ENCODE measurements at regions not wholly inside any gene's neighbourhood (a gene's known extent, or its start where the extent isn't known, plus 50 kb on each side); places are given as distances from the start of the nearest gene placed in this dataset.

GRCh38 chr4:96654045-96654444 is 814.2 kb downstream of the PDHA2 start:
- DNase-seq (ENCODE audit: low spot score in 2 of 2), result no peak
- H3K4me1 ChIP-seq, result no peaks in the 10 kb centered on the region
- WGBS, result 86% methylated on average over 1 of the region's 6 CpGs
- H3K9me3 ChIP-seq, result peaks cover 10% of the 10 kb centered on the region
- H3K27ac ChIP-seq, result no peak overlapping the region
- H3K27me3 ChIP-seq, result no peaks in the 10 kb centered on the region
- H3K36me3 ChIP-seq, result no peaks in the 10 kb centered on the region
- no peak overlapping the region for H3K4me3 ChIP-seq
- TF ChIP-seq POLR2A (IDR thresholded peaks at IDR 0.05) (no peak), CTCF (IDR thresholded peaks at IDR 0.05) (no peak), POLR2AphosphoS5 (IDR thresholded peaks at IDR 0.05) (no peak), EP300 (IDR thresholded peaks at IDR 0.05) (no peak)

- no peaks in the 10 kb centered on the region for H3K9me3 ChIP-seq
- no peak for DNase-seq (ENCODE audit: low spot score in 2 of 2)
- H3K36me3 ChIP-seq, result no peaks in the 10 kb centered on the region
- TF ChIP-seq POLR2AphosphoS5 (IDR thresholded peaks at IDR 0.05) (no peak), CTCF (IDR thresholded peaks at IDR 0.05) (no peak), EP300 (IDR thresholded peaks at IDR 0.05) (no peak)
- 65% methylated on average over 2 of the region's 2 CpGs for WGBS
- H3K27ac ChIP-seq, result no peak overlapping the region
- no peaks in the 10 kb centered on the region for H3K27me3 ChIP-seq
- H3K4me1 ChIP-seq, result no peaks in the 10 kb centered on the region
- H3K4me3 ChIP-seq, result no peak overlapping the region
These were observed 830.5 kb downstream of the PDHA2 start for GRCh38 chr4:96670381-96670780.

- no peak for TF ChIP-seq POLR2AphosphoS5 (IDR thresholded peaks at IDR 0.05)
- no peak for TF ChIP-seq EP300 (IDR thresholded peaks at IDR 0.05)
- no peak for TF ChIP-seq CTCF (IDR thresholded peaks at IDR 0.05)
- no peak for TF ChIP-seq POLR2A (IDR thresholded peaks at IDR 0.05)
- H3K4me1 ChIP-seq, result no peaks in the 10 kb centered on the region
- no peak overlapping the region for H3K27ac ChIP-seq
- H3K27me3 ChIP-seq, result no peaks in the 10 kb centered on the region
- H3K9me3 ChIP-seq, result peaks cover 4% of the 10 kb centered on the region
- WGBS, result 83% methylated on average over 1 of the region's 1 CpG
- no peak for DNase-seq (ENCODE audit: low spot score in 2 of 2)
- H3K36me3 ChIP-seq, result no peaks in the 10 kb centered on the region
- no peak overlapping the region for H3K4me3 ChIP-seq
These were observed 835.5 kb downstream of the PDHA2 start for GRCh38 chr4:96675416-96675815.

GRCh38 chr4:96675896-96676295 is 836.0 kb downstream of the PDHA2 start:
- 68% methylated on average over 1 of the region's 1 CpG for WGBS
- no peak overlapping the region for H3K27ac ChIP-seq
- peaks cover 4% of the 10 kb centered on the region for H3K9me3 ChIP-seq
- no peak overlapping the region for H3K4me3 ChIP-seq
- H3K36me3 ChIP-seq, result no peaks in the 10 kb centered on the region
- H3K27me3 ChIP-seq, result no peaks in the 10 kb centered on the region
- TF ChIP-seq EP300 (IDR thresholded peaks at IDR 0.05), result no peak
- no peak for TF ChIP-seq CTCF (IDR thresholded peaks at IDR 0.05)
- no peak for TF ChIP-seq POLR2AphosphoS5 (IDR thresholded peaks at IDR 0.05)
- no peak for TF ChIP-seq POLR2A (IDR thresholded peaks at IDR 0.05)
- no peaks in the 10 kb centered on the region for H3K4me1 ChIP-seq
- DNase-seq (ENCODE audit: low spot score in 2 of 2), result no peak

- Histone ChIP-seq H3K4me1 (no peaks in the 10 kb centered on the region), H3K9me3 (peaks cover 4% of the 10 kb centered on the region), H3K36me3 (no peaks in the 10 kb centered on the region), H3K4me3 (no peak overlapping the region), H3K27me3 (no peaks in the 10 kb centered on the region), H3K27ac (no peak overlapping the region)
- WGBS, result 83% methylated on average over 3 of the region's 3 CpGs
- no peak for TF ChIP-seq POLR2A (IDR thresholded peaks at IDR 0.05)
- TF ChIP-seq CTCF (IDR thresholded peaks at IDR 0.05), result no peak
- no peak for TF ChIP-seq POLR2AphosphoS5 (IDR thresholded peaks at IDR 0.05)
- no peak for DNase-seq (ENCODE audit: low spot score in 2 of 2)
These were observed 837.0 kb downstream of the PDHA2 start for GRCh38 chr4:96676754-96677435.

Measured in suprapubic skin (tissue), 4 donors.